Endodermal cell (in vitro differentiated cells): ENCODE measurements at regions not wholly inside any gene's neighbourhood (a gene's known extent, or its start where the extent isn't known, plus 50 kb on each side); places are given as distances from the start of the nearest gene placed in this dataset.

ENCODE experiments used
- DNase-seq: peaks from one replicate; pipeline ENCODE4 v3.0.0-alpha.2; 2017
- H3K27ac ChIP-seq: 2 replicates; pipeline ENCODE4 v1.5.1; 2013; ENCODE audit warnings: mild to moderate bottlenecking, low read depth, low read length, moderate library complexity
- H3K27me3 ChIP-seq: 2 replicates; pipeline ENCODE4 v1.6.1; 2013; ENCODE audit warnings: mild to moderate bottlenecking, low read length, moderate library complexity; ENCODE audit not compliant: insufficient read depth, control insufficient read depth, poor library complexity, severe bottlenecking
- H3K36me3 ChIP-seq: 2 replicates; pipeline ENCODE4 v1.7.0; 2013; ENCODE audit warnings: mild to moderate bottlenecking, low read length, moderate library complexity; ENCODE audit not compliant: control insufficient read depth, insufficient read depth
- H3K4me1 ChIP-seq: one replicate; pipeline ENCODE4 v1.7.0; 2013; ENCODE audit warnings: low read length; ENCODE audit not compliant: control insufficient read depth, insufficient read depth
- H3K4me3 ChIP-seq: 2 replicates; pipeline ENCODE4 v1.5.1; 2013; ENCODE audit warnings: mild to moderate bottlenecking, low read length, moderate library complexity
- H3K9ac ChIP-seq: 2 replicates; pipeline ENCODE4 v1.6.1; 2013; ENCODE audit warnings: mild to moderate bottlenecking, low read length, moderate library complexity; ENCODE audit not compliant: poor library complexity, severe bottlenecking; ENCODE audit errors: extremely low read depth
- H3K9me3 ChIP-seq: 2 replicates; pipeline ENCODE4 v1.6.1; 2013; ENCODE audit warnings: mild to moderate bottlenecking, low read length, moderate library complexity; ENCODE audit not compliant: control insufficient read depth
- H3K27ac Mint-ChIP-seq: 2 replicates; pipeline ENCODE4 v1.8.0; 2020; ENCODE audit warnings: mixed read lengths
- H3K27me3 Mint-ChIP-seq: 2 replicates; pipeline ENCODE4 v1.8.0; 2021; ENCODE audit warnings: mild to moderate bottlenecking, mixed read lengths; ENCODE audit not compliant: insufficient read depth
- H3K36me3 Mint-ChIP-seq: 2 replicates; pipeline ENCODE4 v1.8.0; 2020; ENCODE audit warnings: low read depth, mixed read lengths
- H3K4me1 Mint-ChIP-seq: 2 replicates; pipeline ENCODE4 v1.8.0; 2020; ENCODE audit warnings: mixed read lengths
- H3K4me3 Mint-ChIP-seq: 2 replicates; pipeline ENCODE4 v1.8.0; 2020; ENCODE audit warnings: mild to moderate bottlenecking, moderate library complexity, mixed read lengths
- H3K9me3 Mint-ChIP-seq: 2 replicates; pipeline ENCODE4 v1.8.0; 2020; ENCODE audit warnings: mild to moderate bottlenecking, mixed read lengths
- CTCF ChIP-seq: fragments of 200-600 bp; sonication (generic); conservative IDR thresholded peaks from 2 replicates; pipeline ENCODE4 v1.5.0; 2021; ENCODE audit warnings: antibody characterized with exemption, mild to moderate bottlenecking
- WGBS, 2 experiments: methylation state at CpG; one replicate each; pipeline versions ENCODE4 v1.1.5 to v1.1.7; 2013; ENCODE audit warnings: missing lambda C conversion rate in 2 of 2, mixed read lengths in 1 of 2; ENCODE audit not compliant: insufficient coverage in 1 of 2, insufficient read length in 1 of 2; 5-methylcytosine and 5-hydroxymethylcytosine counted together

GRCh38 chr4:179843370-179843769, 2399.8 kb upstream of the TENM3 start:
- Histone ChIP-seq H3K4me3 (no peak overlapping the region), H3K27me3 (no peaks in the 10 kb centered on the region), H3K9me3 (no peaks in the 10 kb centered on the region), H3K4me1 (peaks cover 4% of the 10 kb centered on the region), H3K27ac (no peak overlapping the region), H3K9ac (no peak overlapping the region), H3K36me3 (no peaks in the 10 kb centered on the region)
- Mint-ChIP-seq H3K27me3 (no peaks in the 10 kb centered on the region), H3K9me3 (peaks cover 9% of the 10 kb centered on the region), H3K36me3 (peaks cover 3% of the 10 kb centered on the region), H3K4me1 (peaks cover 47% of the 10 kb centered on the region), H3K27ac (peak overlapping the region; percentile 62), H3K4me3 (peak overlapping the region; percentile 2)
- TF ChIP-seq CTCF, result no peak
- 35 to 37% methylated on average over 3 of the region's 3 CpGs for WGBS, 2 experiments
- DNase-seq, result peak; percentile 87

- H3K4me1 ChIP-seq, result no peaks in the 10 kb centered on the region
- DNase-seq, result no peak
- no peak overlapping the region for H3K4me3 Mint-ChIP-seq
- H3K9me3 ChIP-seq, result no peaks in the 10 kb centered on the region
- no peaks in the 10 kb centered on the region for H3K9me3 Mint-ChIP-seq
- no peak overlapping the region for H3K4me3 ChIP-seq
- no peak for TF ChIP-seq CTCF
- no peak overlapping the region for H3K27ac Mint-ChIP-seq
- H3K27ac ChIP-seq, result no peak overlapping the region
- H3K36me3 ChIP-seq, result no peaks in the 10 kb centered on the region
- H3K4me1 Mint-ChIP-seq, result peaks cover 5% of the 10 kb centered on the region
- H3K27me3 ChIP-seq, result no peaks in the 10 kb centered on the region
- H3K27me3 Mint-ChIP-seq, result no peaks in the 10 kb centered on the region
- no peaks in the 10 kb centered on the region for H3K36me3 Mint-ChIP-seq
- WGBS, 2 experiments, result 88 to 91% methylated on average over 3 of the region's 3 CpGs
- no peak overlapping the region for H3K9ac ChIP-seq
Measured at GRCh38 chr4:179855469-179855868, 2387.7 kb upstream of the TENM3 start.

- no peak overlapping the region for H3K9ac ChIP-seq
- H3K27me3 ChIP-seq, result no peaks in the 10 kb centered on the region
- H3K4me3 ChIP-seq, result no peak overlapping the region
- no peaks in the 10 kb centered on the region for H3K36me3 ChIP-seq
- H3K9me3 ChIP-seq, result no peaks in the 10 kb centered on the region
- DNase-seq, result no peak
- Mint-ChIP-seq H3K27ac (no peak overlapping the region), H3K4me1 (peaks cover 3% of the 10 kb centered on the region), H3K36me3 (no peaks in the 10 kb centered on the region), H3K27me3 (no peaks in the 10 kb centered on the region), H3K4me3 (no peak overlapping the region), H3K9me3 (peaks cover 2% of the 10 kb centered on the region)
- no peak for TF ChIP-seq CTCF
- WGBS, 2 experiments, result 91 to 100% methylated on average over 1 to 4 of the region's 4 CpGs
- H3K27ac ChIP-seq, result no peak overlapping the region
- no peaks in the 10 kb centered on the region for H3K4me1 ChIP-seq
Measured at GRCh38 chr4:179858221-179858620, 2385.0 kb upstream of the TENM3 start.
